Inflammatory macrophage (primary cell): ENCODE measurements at regions not wholly inside any gene's neighbourhood (a gene's known extent, or its start where the extent isn't known, plus 50 kb on each side); places are given as distances from the start of the nearest gene placed in this dataset.

Experiments
- DNase-seq, 2 donors: peaks; one replicate each; pipeline ENCODE4 v3.0.0-alpha.2; 2020 to 2022

DNA sequence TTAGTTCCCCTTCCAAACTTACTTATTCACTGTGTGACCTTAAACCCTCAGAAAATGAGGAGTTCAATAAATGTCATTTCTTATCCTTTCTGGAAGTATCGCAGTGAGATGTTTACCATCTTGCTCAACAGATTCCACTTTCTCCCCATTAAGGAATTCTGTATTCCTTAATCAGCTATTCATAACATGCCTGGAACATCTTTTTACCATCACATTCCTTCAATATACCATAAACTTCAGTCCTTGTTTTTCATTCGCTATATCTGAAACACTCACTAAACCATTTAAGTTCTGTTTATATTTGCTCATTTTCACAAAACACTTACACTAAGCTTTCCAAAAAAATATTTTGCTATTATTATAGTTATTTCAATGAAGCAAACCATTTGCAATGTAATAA lies 1158.6 kb downstream of the CDH12 start:
- no peak for DNase-seq

- no peak for DNase-seq
These were observed 1159.6 kb downstream of the CDH12 start for GRCh38 chr5:21693591-21693990.

- no peak for DNase-seq
These were observed 1163.6 kb downstream of the CDH12 start for GRCh38 chr5:21689587-21689986.

DNA sequence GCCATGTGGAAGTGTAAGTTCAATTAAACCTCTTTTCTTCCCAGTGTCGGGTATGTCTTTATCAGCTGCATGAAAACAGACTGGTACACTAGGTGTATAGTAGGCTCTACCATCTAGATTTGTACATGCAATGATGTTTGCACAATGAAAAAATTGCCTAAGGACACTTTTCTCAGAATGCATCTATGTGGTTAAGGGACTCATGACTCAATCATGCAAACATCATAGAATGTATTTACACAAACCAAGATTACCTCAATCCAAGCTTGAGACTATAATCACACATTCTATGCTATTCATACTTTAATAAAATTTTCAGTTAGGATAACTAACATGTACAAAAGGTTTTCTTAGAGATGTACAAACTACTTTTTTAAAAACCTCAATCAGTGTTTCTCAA lies 1164.5 kb downstream of the CDH12 start:
- no peak for DNase-seq

GRCh38 chr5:21687621-21688020 lies 1165.5 kb downstream of the CDH12 start:
- DNase-seq, result no peak

GRCh38 chr5:21686706-21687105 lies 1166.4 kb downstream of the CDH12 start:
- no peak for DNase-seq

DNA sequence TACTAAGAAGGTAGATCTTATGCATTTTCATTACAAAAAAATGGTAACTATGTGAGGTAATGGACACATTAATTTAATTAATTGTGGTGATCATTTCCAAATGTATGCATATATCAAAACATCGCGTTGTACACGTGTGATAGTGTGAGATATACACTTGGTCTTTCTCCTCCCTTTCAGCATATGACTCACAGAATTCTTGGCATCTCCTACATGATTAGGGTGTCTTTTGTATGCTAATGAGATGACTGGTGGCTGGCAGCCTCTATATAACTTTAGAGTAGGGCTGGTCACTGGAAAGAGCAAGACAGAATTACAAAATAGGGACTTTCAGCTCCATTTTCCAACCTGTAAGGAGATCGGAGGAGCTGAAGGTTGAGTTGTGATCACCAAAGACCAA lies 1167.6 kb downstream of the CDH12 start:
- no peak for DNase-seq

DNA sequence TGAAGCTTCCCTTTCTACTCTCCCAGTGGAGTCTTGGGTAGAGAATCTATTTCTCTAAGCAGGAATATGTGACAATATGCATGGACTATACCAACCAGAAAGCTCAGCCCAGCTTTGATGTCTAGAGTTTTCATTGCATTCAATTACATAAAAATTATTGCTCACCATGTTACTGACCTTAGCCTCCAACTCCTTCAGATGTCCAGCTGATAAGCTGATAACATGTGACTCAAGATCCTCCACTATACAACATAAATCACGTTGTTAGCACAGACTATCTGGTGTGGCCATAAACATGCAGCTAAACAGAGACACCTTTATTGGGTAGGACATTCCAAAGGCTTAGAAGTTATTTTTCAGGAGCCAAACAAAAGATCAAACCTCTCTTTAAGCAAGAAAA lies 1168.2 kb downstream of the CDH12 start:
- no peak for DNase-seq

DNA sequence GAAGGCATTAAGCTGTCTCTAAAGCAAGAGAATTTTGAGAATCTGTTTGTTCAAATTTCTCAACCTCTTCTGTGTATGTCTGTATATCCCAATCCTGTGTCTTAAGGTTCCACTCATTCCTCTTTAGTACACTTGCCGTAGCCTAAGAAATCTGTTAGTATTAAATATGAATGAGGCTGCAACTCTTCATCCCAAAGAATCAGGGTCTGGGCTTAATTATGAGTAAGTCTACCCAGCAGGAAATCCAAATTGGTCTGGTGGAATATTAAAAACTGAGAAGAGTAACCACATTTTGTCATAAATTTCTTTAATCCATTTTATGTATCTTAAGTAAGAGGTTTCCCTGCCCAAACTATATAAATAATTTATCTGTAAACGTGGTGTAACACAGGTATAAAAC lies 1171.2 kb downstream of the CDH12 start:
- no peak for DNase-seq

DNA sequence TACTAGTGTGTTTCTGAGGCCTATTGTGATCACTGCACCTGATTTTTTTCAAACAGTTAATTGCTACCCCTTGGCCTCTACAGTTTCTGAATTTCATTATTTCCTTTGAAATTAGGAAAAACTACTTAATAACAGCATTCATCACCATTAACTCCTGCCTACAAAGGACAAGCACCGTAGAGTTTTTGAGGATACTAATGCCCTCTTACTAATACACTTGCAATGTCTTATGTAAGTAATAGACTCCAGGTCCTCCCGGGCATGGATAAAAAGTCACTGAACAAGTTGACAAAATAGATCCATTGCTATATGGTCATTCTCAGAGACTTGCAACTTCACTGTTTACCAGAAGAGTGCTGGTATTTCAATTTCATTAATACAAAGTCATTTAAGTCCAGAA lies 1172.5 kb downstream of the CDH12 start:
- no peak for DNase-seq

- no peak for DNase-seq
These were observed 1172.9 kb downstream of the CDH12 start for GRCh38 chr5:21680196-21680595.

DNA sequence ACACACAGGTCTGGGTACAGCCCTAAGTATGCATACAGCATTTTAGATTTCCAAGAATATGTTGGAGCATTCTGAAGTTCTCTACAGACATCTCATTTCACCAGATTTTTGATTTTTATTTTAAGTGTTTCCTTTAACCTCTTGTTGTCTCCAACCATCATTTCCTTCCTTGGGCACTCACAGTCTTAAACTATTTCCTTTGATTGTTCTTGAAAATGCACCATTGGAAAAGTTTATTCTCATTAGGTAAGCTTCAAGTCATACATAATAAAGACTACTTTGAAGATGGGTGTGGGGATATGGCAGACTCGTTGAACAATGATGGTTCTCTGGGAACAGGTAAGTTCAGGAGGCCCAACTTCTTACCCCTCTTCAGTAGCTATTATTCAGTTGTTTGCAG lies 1174.6 kb downstream of the CDH12 start:
- DNase-seq, result no peak

GRCh38 chr5:21672911-21673310 lies 1180.2 kb downstream of the CDH12 start:
- no peak for DNase-seq

GRCh38 chr5:21672360-21672759 lies 1180.8 kb downstream of the CDH12 start:
- DNase-seq, result no peak

DNA sequence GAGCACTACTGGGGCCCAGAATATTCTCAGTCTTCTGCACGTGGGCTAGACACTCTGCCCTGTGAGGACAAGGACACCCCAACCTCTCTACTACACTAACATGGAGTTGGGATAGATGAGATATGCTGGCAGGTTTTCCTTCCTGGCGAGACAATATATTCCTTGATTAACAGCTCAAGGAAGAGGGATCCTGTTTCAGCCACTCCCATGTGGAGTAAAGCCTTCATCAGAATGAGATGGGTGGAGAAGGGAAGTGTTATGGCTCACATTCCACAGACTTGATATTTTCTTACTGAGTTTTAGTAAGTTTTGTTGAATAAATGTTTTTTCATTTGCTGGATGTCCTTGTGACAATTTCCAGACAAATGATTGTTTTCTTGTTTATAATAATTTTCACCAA lies 1187.6 kb downstream of the CDH12 start:
- no peak for DNase-seq

DNA sequence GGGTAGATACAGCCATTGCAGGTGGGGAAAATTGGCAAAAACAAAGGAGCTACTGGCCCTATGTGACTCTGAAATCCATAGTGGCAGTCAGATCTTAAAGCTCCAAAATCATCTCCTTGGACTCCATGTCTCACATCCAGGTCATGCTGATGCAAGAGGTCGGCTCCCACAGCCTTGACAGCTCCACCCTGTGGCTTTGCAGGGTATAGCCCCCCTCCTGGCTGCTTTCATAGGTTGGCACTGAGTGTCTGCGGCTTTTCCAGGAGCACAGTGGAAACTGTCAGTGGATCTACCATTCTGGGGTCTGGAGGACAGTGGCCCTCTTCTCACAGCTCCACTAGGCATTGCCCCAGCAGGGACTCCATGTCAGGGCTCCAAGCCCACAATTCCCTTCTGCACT lies 1190.1 kb downstream of the CDH12 start:
- no peak for DNase-seq

- no peak for DNase-seq
These were observed 1192.0 kb downstream of the CDH12 start for GRCh38 chr5:21661184-21661583.

- DNase-seq, result no peak
These were observed 1198.6 kb downstream of the CDH12 start for GRCh38 chr5:21654556-21654955.

DNA sequence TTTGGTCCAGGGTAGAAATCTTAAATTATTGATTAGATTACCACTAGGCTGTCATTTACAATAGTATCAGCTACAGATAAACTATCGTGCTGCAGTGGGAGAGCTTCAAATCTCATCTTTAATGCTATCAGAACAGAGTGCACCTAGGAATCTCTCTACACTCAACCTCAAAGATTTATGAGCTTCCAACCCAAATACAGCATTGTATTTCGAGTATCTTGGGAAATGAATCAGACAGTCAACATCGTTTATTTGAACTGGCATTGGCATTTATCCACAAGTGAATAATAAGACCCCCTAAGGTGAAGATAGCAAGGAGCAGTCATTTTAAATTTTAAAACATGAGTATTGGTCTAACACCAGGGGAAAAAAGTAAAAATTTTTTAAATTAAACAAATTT lies 1203.2 kb downstream of the CDH12 start:
- DNase-seq, result no peak

GRCh38 chr5:21646469-21646868 lies 1206.7 kb downstream of the CDH12 start:
- DNase-seq, result no peak

GRCh38 chr5:21644032-21644431 lies 1209.1 kb downstream of the CDH12 start:
- DNase-seq, result no peak

GRCh38 chr5:21642312-21642711 lies 1210.8 kb downstream of the CDH12 start:
- no peak for DNase-seq

GRCh38 chr5:21623831-21624230 lies 1229.3 kb downstream of the CDH12 start:
- no peak for DNase-seq

DNA sequence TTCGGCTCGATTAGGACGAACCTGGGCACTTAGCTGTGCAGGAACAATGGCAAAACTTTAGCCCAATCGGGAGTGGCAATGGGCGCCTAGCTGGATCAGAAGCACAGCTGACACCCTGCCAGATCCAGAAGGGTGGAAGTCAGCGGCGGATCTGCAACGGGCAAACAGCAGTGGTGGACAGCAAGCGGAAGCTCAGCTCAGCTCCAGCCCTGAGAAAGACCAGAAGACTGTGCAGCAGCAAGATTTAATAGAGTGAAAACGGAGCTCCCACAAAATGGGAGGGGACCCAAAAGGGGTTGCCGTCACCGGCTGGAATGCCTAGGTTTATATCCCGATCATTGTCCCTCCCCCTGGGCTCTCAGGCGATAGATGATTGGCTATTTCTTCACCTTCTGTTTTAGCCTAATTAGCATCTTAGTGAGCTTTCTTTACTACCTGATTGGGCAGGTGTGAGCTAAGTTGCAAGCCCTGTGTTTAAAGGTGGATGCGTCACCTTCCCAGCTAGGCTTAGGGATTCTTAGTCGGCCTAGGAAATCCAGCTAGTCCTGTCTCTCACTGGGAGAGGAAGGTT lies 1237.9 kb downstream of the CDH12 start:
- DNase-seq, result no peak

DNA sequence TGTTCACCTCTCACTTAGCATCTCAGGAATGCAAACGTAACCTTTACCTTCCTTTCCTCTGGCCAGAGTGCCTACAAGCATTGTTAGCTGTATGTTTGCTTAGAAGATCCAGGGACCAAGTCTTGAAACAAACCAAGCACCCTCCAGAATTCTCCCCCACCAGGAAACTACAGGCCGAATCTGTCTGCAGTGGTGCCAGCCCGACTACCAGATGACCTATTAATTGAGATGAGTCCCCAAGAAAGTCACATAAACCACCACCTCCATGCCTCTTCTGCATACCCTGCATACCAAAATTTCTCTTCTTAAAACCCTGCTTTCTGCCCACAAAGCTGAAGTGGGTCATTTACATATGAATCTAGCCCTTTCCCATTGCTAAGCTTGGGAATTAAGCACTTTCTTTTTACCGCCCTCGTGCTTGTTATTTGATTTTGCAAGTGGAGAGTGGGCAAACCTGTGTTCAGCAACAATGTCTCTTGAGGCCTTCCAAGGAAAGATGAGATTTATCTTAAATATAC lies 1239.1 kb downstream of the CDH12 start:
- DNase-seq, result no peak
